Osteoblast (primary cell): ENCODE measurements at regions not wholly inside any gene's neighbourhood (a gene's known extent, or its start where the extent isn't known, plus 50 kb on each side); places are given as distances from the start of the nearest gene placed in this dataset.

Experiments used
- DNase-seq: peaks from one replicate; pipeline ENCODE4 v3.0.0; 2011; ENCODE audit warnings: low spot score, mixed read lengths; ENCODE audit not compliant: insufficient read length; ENCODE audit errors: missing footprints
- H2AFZ ChIP-seq: 2 replicates; pipeline ENCODE4 v1.6.0; 2011; ENCODE audit warnings: mild to moderate bottlenecking, low read length
- H3K27ac ChIP-seq: 2 replicates; pipeline ENCODE4 v1.5.1; 2011; ENCODE audit warnings: mild to moderate bottlenecking, low read depth, low read length, moderate library complexity
- H3K27me3 ChIP-seq: 2 replicates; pipeline ENCODE4 v1.6.0; 2012; ENCODE audit warnings: mild to moderate bottlenecking, control low read depth, inconsistent platforms, low read length, moderate library complexity; ENCODE audit not compliant: insufficient read depth
- H3K36me3 ChIP-seq: 2 replicates; pipeline ENCODE4 v1.5.1; 2011; ENCODE audit warnings: mild to moderate bottlenecking, low read length, control low read depth, moderate library complexity; ENCODE audit not compliant: insufficient read depth
- H3K4me1 ChIP-seq: 2 replicates; pipeline ENCODE4 v1.5.1; 2011; ENCODE audit warnings: mild to moderate bottlenecking, low read length, control low read depth, moderate library complexity; ENCODE audit not compliant: insufficient read depth
- H3K4me2 ChIP-seq: 2 replicates; pipeline ENCODE4 v1.6.0; 2011; ENCODE audit warnings: mild to moderate bottlenecking, low read length; ENCODE audit not compliant: insufficient read depth
- H3K4me3 ChIP-seq: fragments of 200-600 bp; sonication (generic); 3 replicates; pipeline ENCODE4 v1.5.1; 2012; ENCODE audit warnings: mild to moderate bottlenecking, low read length, inconsistent platforms; ENCODE audit not compliant: insufficient read depth
- H3K79me2 ChIP-seq: 2 replicates; pipeline ENCODE4 v1.6.0; 2012; ENCODE audit warnings: mild to moderate bottlenecking, low read length, control low read depth, inconsistent platforms; ENCODE audit not compliant: insufficient read depth
- H3K9me3 ChIP-seq: 2 replicates; pipeline ENCODE4 v1.5.1; 2011; ENCODE audit warnings: low read depth, low read length, control low read depth
- H4K20me1 ChIP-seq: 2 replicates; pipeline ENCODE4 v1.6.0; 2012; ENCODE audit warnings: mild to moderate bottlenecking, low read length, control low read depth; ENCODE audit not compliant: insufficient read depth
- TF ChIP-seq, protein P1 (sequence below): IDR thresholded peaks from 2 replicates; pipeline ENCODE4 v1.5.1; 2011; ENCODE audit warnings: mild to moderate bottlenecking, low read depth, low read length, moderate library complexity; ENCODE audit errors: extremely low read depth

DNA sequence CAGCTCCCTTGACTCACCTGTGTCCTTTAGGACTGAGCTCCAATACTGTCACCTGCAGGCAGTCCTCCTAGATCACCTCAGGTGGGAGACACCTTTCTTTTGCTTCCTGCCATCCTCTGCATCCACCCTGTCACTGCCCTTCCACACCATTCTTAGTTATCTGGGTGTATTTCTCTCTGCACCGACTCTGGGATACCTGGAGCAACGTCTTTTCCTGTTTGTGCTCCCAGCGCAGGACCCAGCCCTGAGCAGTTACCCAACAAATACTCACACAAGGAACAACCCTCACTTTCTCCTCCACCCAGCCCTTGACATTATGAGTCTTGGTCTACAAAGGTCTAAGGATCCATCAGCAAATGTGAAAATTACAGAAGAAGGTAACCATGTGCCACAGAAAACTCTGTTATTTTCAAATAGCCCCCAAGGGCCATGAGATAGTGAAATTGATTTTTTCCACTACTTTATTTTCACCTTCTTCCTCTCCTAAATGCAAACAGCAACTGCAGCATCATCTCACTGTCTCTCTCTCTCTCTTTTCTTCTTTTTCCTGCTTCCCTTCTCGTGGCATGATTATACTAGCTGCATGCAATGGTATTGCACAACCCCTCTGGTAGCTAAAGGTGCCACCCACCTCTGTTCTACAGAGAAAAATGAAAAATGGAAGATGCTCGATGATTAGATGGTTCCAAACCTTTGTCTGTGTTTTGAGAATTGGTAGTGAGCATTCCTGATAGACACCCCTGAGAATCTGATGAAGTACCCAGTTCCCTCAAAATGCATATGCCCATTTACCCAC is 89.0 kb downstream of the MIS18A start:
- Histone ChIP-seq H2AFZ (no peak overlapping the region), H3K4me2 (no peak overlapping the region), H3K27me3 (no peaks in the 10 kb centered on the region), H3K79me2 (no peaks in the 10 kb centered on the region), H3K27ac (no peak overlapping the region), H3K9me3 (no peaks in the 10 kb centered on the region), H4K20me1 (no peaks in the 10 kb centered on the region), H3K36me3 (no peaks in the 10 kb centered on the region), H3K4me1 (no peaks in the 10 kb centered on the region), H3K4me3 (no peak overlapping the region)
- DNase-seq: no peak
- TF ChIP-seq, protein P1, sequence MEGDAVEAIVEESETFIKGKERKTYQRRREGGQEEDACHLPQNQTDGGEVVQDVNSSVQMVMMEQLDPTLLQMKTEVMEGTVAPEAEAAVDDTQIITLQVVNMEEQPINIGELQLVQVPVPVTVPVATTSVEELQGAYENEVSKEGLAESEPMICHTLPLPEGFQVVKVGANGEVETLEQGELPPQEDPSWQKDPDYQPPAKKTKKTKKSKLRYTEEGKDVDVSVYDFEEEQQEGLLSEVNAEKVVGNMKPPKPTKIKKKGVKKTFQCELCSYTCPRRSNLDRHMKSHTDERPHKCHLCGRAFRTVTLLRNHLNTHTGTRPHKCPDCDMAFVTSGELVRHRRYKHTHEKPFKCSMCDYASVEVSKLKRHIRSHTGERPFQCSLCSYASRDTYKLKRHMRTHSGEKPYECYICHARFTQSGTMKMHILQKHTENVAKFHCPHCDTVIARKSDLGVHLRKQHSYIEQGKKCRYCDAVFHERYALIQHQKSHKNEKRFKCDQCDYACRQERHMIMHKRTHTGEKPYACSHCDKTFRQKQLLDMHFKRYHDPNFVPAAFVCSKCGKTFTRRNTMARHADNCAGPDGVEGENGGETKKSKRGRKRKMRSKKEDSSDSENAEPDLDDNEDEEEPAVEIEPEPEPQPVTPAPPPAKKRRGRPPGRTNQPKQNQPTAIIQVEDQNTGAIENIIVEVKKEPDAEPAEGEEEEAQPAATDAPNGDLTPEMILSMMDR: no peak

DNA sequence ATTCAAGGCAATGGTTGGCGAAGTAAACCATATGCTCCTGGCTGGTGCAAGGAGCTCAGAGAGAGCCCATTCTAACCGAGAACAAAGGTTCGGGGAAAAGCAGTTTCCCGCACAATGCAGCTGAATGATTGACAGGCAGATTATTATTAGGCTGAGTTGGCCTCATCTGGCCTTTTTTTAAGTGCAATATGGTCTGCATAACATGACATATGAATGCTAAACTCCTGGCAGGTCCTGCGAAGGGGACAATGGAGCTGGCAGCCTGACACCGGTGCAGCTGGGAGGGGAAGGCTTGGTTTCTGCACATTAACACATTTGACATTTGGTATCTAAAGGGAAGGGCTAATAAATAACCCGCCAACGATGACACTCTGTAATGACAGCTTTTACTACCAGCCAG is 92.0 kb downstream of the MIS18A start:
- H3K9me3 ChIP-seq: no peaks in the 10 kb centered on the region
- H3K27me3 ChIP-seq: no peaks in the 10 kb centered on the region
- H3K36me3 ChIP-seq: no peaks in the 10 kb centered on the region
- H4K20me1 ChIP-seq: no peaks in the 10 kb centered on the region
- no peak overlapping the region for H3K4me2 ChIP-seq
- TF ChIP-seq, protein P1: no peak
- H3K27ac ChIP-seq: no peak overlapping the region
- H3K79me2 ChIP-seq: no peaks in the 10 kb centered on the region
- no peak overlapping the region for H3K4me3 ChIP-seq
- H3K4me1 ChIP-seq: no peaks in the 10 kb centered on the region
- DNase-seq: no peak
- no peak overlapping the region for H2AFZ ChIP-seq

DNA sequence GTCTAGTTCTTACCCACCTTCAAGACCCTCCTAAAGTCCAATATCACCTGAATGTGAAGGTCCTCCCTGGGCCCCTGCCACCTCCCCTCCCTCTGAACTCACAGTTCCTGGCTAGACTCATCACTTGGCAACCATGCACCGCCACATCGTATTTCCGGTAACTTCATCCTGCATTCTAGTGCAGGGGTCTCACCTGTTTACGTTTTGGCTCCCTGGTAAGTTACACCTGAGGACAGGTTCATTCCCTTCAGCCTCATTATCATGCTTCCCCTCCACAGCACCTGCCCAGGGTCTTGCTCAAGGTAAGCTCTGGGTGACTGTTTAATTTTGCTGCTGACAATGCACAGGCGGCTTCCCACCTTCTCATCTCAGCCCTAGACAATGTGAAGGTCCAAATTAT is 93.1 kb downstream of the MIS18A start:
- Histone ChIP-seq H3K79me2 (no peaks in the 10 kb centered on the region), H3K27me3 (no peaks in the 10 kb centered on the region), H3K9me3 (no peaks in the 10 kb centered on the region), H4K20me1 (no peaks in the 10 kb centered on the region), H3K36me3 (no peaks in the 10 kb centered on the region), H2AFZ (no peak overlapping the region), H3K27ac (no peak overlapping the region), H3K4me3 (no peak overlapping the region), H3K4me2 (no peak overlapping the region), H3K4me1 (no peaks in the 10 kb centered on the region)
- TF ChIP-seq, protein P1: no peak
- no peak for DNase-seq

DNA sequence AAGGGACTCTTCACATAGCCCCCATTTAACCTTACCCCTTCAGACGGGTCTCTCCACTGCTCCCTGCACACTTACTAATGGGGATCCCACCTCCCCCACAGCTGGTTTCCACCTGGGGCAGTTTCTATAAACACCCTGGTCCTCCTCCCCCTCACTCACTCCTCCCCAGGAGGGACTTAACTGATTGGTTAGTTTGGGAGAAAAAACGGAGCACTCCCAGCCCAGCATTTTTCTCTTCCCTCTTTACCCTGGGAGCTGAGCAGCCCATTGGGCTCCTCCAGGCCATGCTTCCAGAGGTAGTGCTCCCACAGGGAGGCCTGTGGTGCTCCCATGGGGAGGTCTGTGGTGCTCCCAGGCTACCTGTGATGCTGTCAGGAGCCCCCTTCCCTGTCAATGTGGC is 93.7 kb downstream of the MIS18A start:
- Histone ChIP-seq H3K27ac (no peak overlapping the region), H3K4me3 (no peak overlapping the region), H3K36me3 (no peaks in the 10 kb centered on the region), H3K79me2 (no peaks in the 10 kb centered on the region), H3K27me3 (no peaks in the 10 kb centered on the region), H2AFZ (no peak overlapping the region), H4K20me1 (no peaks in the 10 kb centered on the region), H3K4me2 (no peak overlapping the region), H3K9me3 (no peaks in the 10 kb centered on the region), H3K4me1 (no peaks in the 10 kb centered on the region)
- TF ChIP-seq, protein P1: no peak
- no peak for DNase-seq
